GM23338 (cell line): ENCODE measurements at regions not wholly inside any gene's neighbourhood (a gene's known extent, or its start where the extent isn't known, plus 50 kb on each side); places are given as distances from the start of the nearest gene placed in this dataset.

Experiments
- ATAC-seq: fragments of 200-7000 bp; cut with Tn5 transposase; 3 replicates; pipeline ENCODE4 v1.9.1; 2020
- DNase-seq: peaks from one replicate; pipeline ENCODE4 v3.0.0-alpha.2; 2015; ENCODE audit warnings: low spot score
- H2AFZ ChIP-seq: fragments of 200-600 bp; sonication (generic); 2 replicates; pipeline ENCODE4 v1.8.0; 2016; ENCODE audit warnings: antibody characterized with exemption, mild to moderate bottlenecking, moderate library complexity
- H3F3A ChIP-seq: fragments of 200-600 bp; sonication (generic); replicated peaks from 2 replicates; pipeline ENCODE4 v1.8.0; 2017; ENCODE audit warnings: antibody characterized with exemption, mixed run types, low read depth
- H3K27ac ChIP-seq: fragments of 200-600 bp; sonication (generic); 2 replicates; pipeline ENCODE4 v1.6.1; 2016; ENCODE audit warnings: low read depth
- H3K27me3 ChIP-seq: fragments of 200-600 bp; sonication (generic); 2 replicates; pipeline ENCODE4 v1.8.0; 2016; ENCODE audit warnings: mild to moderate bottlenecking, mixed run types, moderate library complexity; ENCODE audit not compliant: insufficient read depth
- H3K36me3 ChIP-seq: fragments of 200-600 bp; sonication (generic); 2 replicates; pipeline ENCODE4 v1.8.0; 2016; ENCODE audit warnings: mild to moderate bottlenecking; ENCODE audit not compliant: insufficient read depth
- H3K4me1 ChIP-seq: fragments of 200-600 bp; sonication (generic); 2 replicates; pipeline ENCODE4 v1.8.0; 2016; ENCODE audit warnings: mild to moderate bottlenecking, moderate library complexity; ENCODE audit not compliant: insufficient read depth
- H3K4me2 ChIP-seq: fragments of 200-600 bp; sonication (generic); 2 replicates; pipeline ENCODE4 v1.7.1; 2017; ENCODE audit warnings: mixed run types
- H3K4me3 ChIP-seq: fragments of 200-600 bp; sonication (generic); 2 replicates; pipeline ENCODE4 v1.6.1; 2016; ENCODE audit warnings: mixed run types
- H3K79me2 ChIP-seq: fragments of 200-600 bp; sonication (generic); replicated peaks from 2 replicates; pipeline ENCODE4 v1.8.0; 2017; ENCODE audit warnings: mild to moderate bottlenecking; ENCODE audit not compliant: insufficient read depth
- H3K9me2 ChIP-seq: fragments of 200-600 bp; sonication (generic); 2 replicates; pipeline ENCODE4 v1.8.0; 2017; ENCODE audit not compliant: insufficient read depth
- H4K20me1 ChIP-seq: fragments of 200-600 bp; sonication (generic); replicated peaks from 2 replicates; pipeline ENCODE4 v1.8.0; 2017; ENCODE audit warnings: mild to moderate bottlenecking; ENCODE audit not compliant: insufficient read depth
- H3K27ac Mint-ChIP-seq: 2 replicates; pipeline ENCODE4 v1.8.0; 2020; ENCODE audit warnings: inconsistent platforms, mild to moderate bottlenecking, moderate library complexity, mixed read lengths
- H3K27me3 Mint-ChIP-seq: 3 replicates; pipeline ENCODE4 v1.8.0; 2022; ENCODE audit warnings: low read depth, mild to moderate bottlenecking, moderate library complexity, mixed read lengths, inconsistent platforms; ENCODE audit not compliant: insufficient read depth, poor library complexity
- H3K36me3 Mint-ChIP-seq: 3 replicates; pipeline ENCODE4 v1.8.0; 2021; ENCODE audit warnings: low read depth, mild to moderate bottlenecking, inconsistent platforms, moderate library complexity, mixed read lengths
- H3K4me1 Mint-ChIP-seq: 3 replicates; pipeline ENCODE4 v1.8.0; 2020; ENCODE audit warnings: mild to moderate bottlenecking, inconsistent platforms, mixed read lengths
- H3K4me3 Mint-ChIP-seq: 3 replicates; pipeline ENCODE4 v1.8.0; 2021; ENCODE audit warnings: moderate library complexity, mild to moderate bottlenecking, inconsistent platforms, mixed read lengths
- H3K9me3 Mint-ChIP-seq: 3 replicates; pipeline ENCODE4 v1.8.0; 2020; ENCODE audit warnings: moderate library complexity, mild to moderate bottlenecking, inconsistent platforms, mixed read lengths
- CREB1 ChIP-seq: fragments of 250-450 bp; sonication (Bioruptor Pico); IDR thresholded peaks from 2 replicates; pipeline ENCODE4 v1.5.0; 2020; ENCODE audit warnings: low read depth, mild to moderate bottlenecking, moderate library complexity
- ETS1 ChIP-seq: IDR thresholded peaks from 2 replicates; pipeline ENCODE4 v1.6.1; 2016; ENCODE audit warnings: antibody characterized with exemption
- EZH2 ChIP-seq: fragments of 200-600 bp; sonication (generic); IDR thresholded peaks from one replicate; pipeline ENCODE4 v1.8.0; 2017; ENCODE audit warnings: antibody characterized with exemption, mild to moderate bottlenecking, low read depth; ENCODE audit not compliant: unreplicated experiment
- EZH2phosphoT487 ChIP-seq: fragments of 200-600 bp; sonication (generic); IDR thresholded peaks from one replicate; pipeline ENCODE4 v1.8.1; 2018; ENCODE audit warnings: antibody characterized with exemption; ENCODE audit not compliant: unreplicated experiment
- JUNB ChIP-seq: IDR thresholded peaks from one replicate; pipeline ENCODE4 v1.6.1; 2016; ENCODE audit warnings: antibody characterized with exemption; ENCODE audit not compliant: unreplicated experiment
- NANOG ChIP-seq: IDR thresholded peaks from 2 replicates; pipeline ENCODE4 v1.6.1; 2016; ENCODE audit warnings: antibody characterized with exemption, borderline replicate concordance
- POLR2AphosphoS5 ChIP-seq: IDR thresholded peaks from 2 replicates; pipeline ENCODE4 v1.6.1; 2016; ENCODE audit warnings: antibody characterized with exemption, low read depth
- REST ChIP-seq: IDR thresholded peaks from one replicate; pipeline ENCODE4 v1.6.1; 2018; ENCODE audit warnings: antibody characterized with exemption; ENCODE audit not compliant: unreplicated experiment
- STAT1 ChIP-seq: IDR thresholded peaks from one replicate; pipeline ENCODE4 v1.6.1; 2016; ENCODE audit warnings: antibody characterized with exemption; ENCODE audit not compliant: unreplicated experiment
- ZNF114 ChIP-seq: fragments of 250-450 bp; sonication (Bioruptor Pico); IDR thresholded peaks from 2 replicates; pipeline ENCODE4 v1.5.0; 2020; ENCODE audit warnings: mild to moderate bottlenecking, moderate library complexity
- ZNF331 ChIP-seq: fragments of 250-450 bp; sonication (Bioruptor Pico); IDR thresholded peaks from 2 replicates; pipeline ENCODE4 v1.5.0; 2020; ENCODE audit warnings: low read depth, mild to moderate bottlenecking, moderate library complexity
- ZNF462 ChIP-seq: fragments of 250-450 bp; sonication (Bioruptor Pico); IDR thresholded peaks from 2 replicates; pipeline ENCODE4 v1.5.0; 2020; ENCODE audit warnings: mild to moderate bottlenecking, moderate library complexity
- TF ChIP-seq, protein P1 (sequence below), 2 experiments: fragments of 200-600 bp in 1 of 2; sonication (generic) in 1 of 2; conservative IDR thresholded peaks; 2 replicates each; pipeline versions ENCODE4 v1.5.1 to v1.6.1; 2016 to 2017; ENCODE audit warnings: antibody characterized with exemption in 2 of 2, low read depth in 2 of 2, mild to moderate bottlenecking in 2 of 2, moderate library complexity in 1 of 2

- Histone ChIP-seq H2AFZ (no peak overlapping the region), H3K4me2 (no peak overlapping the region), H3K27ac (no peak overlapping the region), H3K9me2 (no peaks in the 10 kb centered on the region), H3K79me2 (no peaks in the 10 kb centered on the region), H3K36me3 (no peaks in the 10 kb centered on the region), H3K4me3 (no peak overlapping the region), H3K4me1 (no peaks in the 10 kb centered on the region; the same call in 1 of the 2 replicates), H3K27me3 (no peaks in the 10 kb centered on the region), H3F3A (no peaks in the 10 kb centered on the region), H4K20me1 (no peaks in the 10 kb centered on the region)
- no peak overlapping the region for H3K4me3 Mint-ChIP-seq
- TF ChIP-seq ZNF462 (CRISPR knock-in tag) (no peak), EZH2 (no peak), EZH2phosphoT487 (no peak), ZNF114 (CRISPR knock-in tag) (no peak), REST (no peak), NANOG (no peak), CREB1 (CRISPR knock-in tag) (no peak), ETS1 (no peak), ZNF331 (CRISPR knock-in tag) (no peak), JUNB (no peak), POLR2AphosphoS5 (no peak), STAT1 (no peak)
- TF ChIP-seq, protein P1, sequence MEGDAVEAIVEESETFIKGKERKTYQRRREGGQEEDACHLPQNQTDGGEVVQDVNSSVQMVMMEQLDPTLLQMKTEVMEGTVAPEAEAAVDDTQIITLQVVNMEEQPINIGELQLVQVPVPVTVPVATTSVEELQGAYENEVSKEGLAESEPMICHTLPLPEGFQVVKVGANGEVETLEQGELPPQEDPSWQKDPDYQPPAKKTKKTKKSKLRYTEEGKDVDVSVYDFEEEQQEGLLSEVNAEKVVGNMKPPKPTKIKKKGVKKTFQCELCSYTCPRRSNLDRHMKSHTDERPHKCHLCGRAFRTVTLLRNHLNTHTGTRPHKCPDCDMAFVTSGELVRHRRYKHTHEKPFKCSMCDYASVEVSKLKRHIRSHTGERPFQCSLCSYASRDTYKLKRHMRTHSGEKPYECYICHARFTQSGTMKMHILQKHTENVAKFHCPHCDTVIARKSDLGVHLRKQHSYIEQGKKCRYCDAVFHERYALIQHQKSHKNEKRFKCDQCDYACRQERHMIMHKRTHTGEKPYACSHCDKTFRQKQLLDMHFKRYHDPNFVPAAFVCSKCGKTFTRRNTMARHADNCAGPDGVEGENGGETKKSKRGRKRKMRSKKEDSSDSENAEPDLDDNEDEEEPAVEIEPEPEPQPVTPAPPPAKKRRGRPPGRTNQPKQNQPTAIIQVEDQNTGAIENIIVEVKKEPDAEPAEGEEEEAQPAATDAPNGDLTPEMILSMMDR (conservative IDR thresholded peaks at IDR 0.05; ENCODE audit: low read depth in 2 of 2): no peak
- H3K9me3 Mint-ChIP-seq: no peaks in the 10 kb centered on the region; the same call in 2 of the 3 replicates
- DNase-seq: no peak
- no peak for ATAC-seq
- H3K27ac Mint-ChIP-seq: no peak overlapping the region
- peaks cover 10% of the 10 kb centered on the region; the same call in 2 of the 3 replicates for H3K4me1 Mint-ChIP-seq
- H3K36me3 Mint-ChIP-seq: no peaks in the 10 kb centered on the region; the same call in 2 of the 3 replicates
- peaks cover 9% of the 10 kb centered on the region for H3K27me3 Mint-ChIP-seq
Measured at GRCh38 chr17:73971127-73971526, 232.4 kb upstream of the RPL38 start.
